Keratinocyte (primary cell): ENCODE measurements at regions not wholly inside any gene's neighbourhood (a gene's known extent, or its start where the extent isn't known, plus 50 kb on each side); places are given as distances from the start of the nearest gene placed in this dataset.

Source experiments
- DNase-seq: peaks from one replicate; pipeline ENCODE4 v3.0.0-alpha.2; 2011; ENCODE audit warnings: low read depth, missing footprints, low spot score
- FAIRE-seq: peaks from 2 replicates; lab custom pipeline; 2011; peaks lifted over from hg19 to GRCh38; lab: Jason Lieb, UNC
- H2AFZ ChIP-seq: 2 replicates; pipeline ENCODE4 v1.6.0; 2012; ENCODE audit warnings: low read length, control low read depth, inconsistent platforms; ENCODE audit not compliant: control insufficient read depth
- H3K27ac ChIP-seq: 2 replicates; pipeline ENCODE4 v1.5.1; 2011; ENCODE audit warnings: low read length; ENCODE audit not compliant: control insufficient read depth, insufficient read depth
- H3K27me3 ChIP-seq: 3 replicates; pipeline ENCODE4 v1.6.0; 2011; ENCODE audit warnings: low read length; ENCODE audit not compliant: control insufficient read depth, insufficient read depth; ENCODE audit errors: extremely low read depth
- H3K36me3 ChIP-seq, 2 experiments: 2 replicates in 1 of 2; 3 replicates in 1 of 2; pipeline ENCODE4 v1.5.1; 2011; ENCODE audit warnings: low read length in 2 of 2, mild to moderate bottlenecking in 1 of 2; ENCODE audit not compliant: control insufficient read depth in 2 of 2, insufficient read depth in 2 of 2; ENCODE audit errors: extremely low read depth in 1 of 2
- H3K4me1 ChIP-seq: 3 replicates; pipeline ENCODE4 v1.5.1; 2011; ENCODE audit warnings: low read length; ENCODE audit not compliant: control insufficient read depth, insufficient read depth; ENCODE audit errors: extremely low read depth
- H3K4me2 ChIP-seq: 3 replicates; pipeline ENCODE4 v1.6.0; 2011; ENCODE audit warnings: low read depth, low read length; ENCODE audit not compliant: control insufficient read depth, insufficient read depth; ENCODE audit errors: extremely low read depth
- H3K4me3 ChIP-seq, 3 experiments: fragments of 200-600 bp in 1 of 3; sonication (generic) in 1 of 3; 2 replicates in 2 of 3; 3 replicates in 1 of 3; pipeline ENCODE4 v1.5.1; 2011 to 2016; ENCODE audit warnings: low read length in 3 of 3, mild to moderate bottlenecking in 3 of 3, control low read depth in 2 of 3, inconsistent platforms in 1 of 3, low read depth in 1 of 3, mixed read lengths in 1 of 3, mixed run types in 1 of 3, moderate library complexity in 1 of 3; ENCODE audit not compliant: control insufficient read depth in 2 of 3, insufficient read depth in 2 of 3; ENCODE audit errors: extremely low read depth in 1 of 3
- H3K79me2 ChIP-seq: 2 replicates; pipeline ENCODE4 v1.6.0; 2012; ENCODE audit warnings: low read length; ENCODE audit not compliant: control insufficient read depth, insufficient read depth
- H3K9ac ChIP-seq: 3 replicates; pipeline ENCODE4 v1.6.0; 2011; ENCODE audit warnings: low read length; ENCODE audit not compliant: control insufficient read depth, insufficient read depth; ENCODE audit errors: extremely low read depth
- H3K9me1 ChIP-seq: 3 replicates; pipeline ENCODE4 v1.6.0; 2011; ENCODE audit warnings: low read length; ENCODE audit not compliant: control insufficient read depth, insufficient read depth; ENCODE audit errors: extremely low read depth
- H3K9me3 ChIP-seq: 2 replicates; pipeline ENCODE4 v1.5.1; 2012; ENCODE audit warnings: low read depth, low read length; ENCODE audit not compliant: control insufficient read depth
- H4K20me1 ChIP-seq: 3 replicates; pipeline ENCODE4 v1.6.0; 2011; ENCODE audit warnings: low read length; ENCODE audit not compliant: control insufficient read depth, insufficient read depth; ENCODE audit errors: extremely low read depth
- EZH2 ChIP-seq: IDR thresholded peaks from one replicate; pipeline ENCODE4 v1.6.1; 2012; ENCODE audit warnings: inconsistent platforms, mild to moderate bottlenecking, low read length, moderate library complexity
- dilution Hi-C: fragments of 300-500 bp; cut with MboI; formaldehyde crosslinking; loops from one replicate; pipeline ENCODE4 v1.7.0; 2020; ENCODE audit warnings: low sequenced_read_pairs; ENCODE audit not compliant: extremely low pct_ligation_motif_present
- TF ChIP-seq, protein P1 (sequence below), 3 experiments: IDR thresholded peaks in 1 of 3; conservative IDR thresholded peaks in 1 of 3; optimal IDR thresholded peaks in 1 of 3; 2 replicates in 2 of 3; 3 replicates in 1 of 3; pipeline versions ENCODE3 to v1.5.1; 2011; ENCODE audit warnings: low read length in 3 of 3, mild to moderate bottlenecking in 3 of 3, moderate library complexity in 2 of 3, control low read depth in 1 of 3, inconsistent platforms in 1 of 3; ENCODE audit not compliant: insufficient read depth in 2 of 3; ENCODE audit errors: extremely low read depth in 1 of 3

DNA sequence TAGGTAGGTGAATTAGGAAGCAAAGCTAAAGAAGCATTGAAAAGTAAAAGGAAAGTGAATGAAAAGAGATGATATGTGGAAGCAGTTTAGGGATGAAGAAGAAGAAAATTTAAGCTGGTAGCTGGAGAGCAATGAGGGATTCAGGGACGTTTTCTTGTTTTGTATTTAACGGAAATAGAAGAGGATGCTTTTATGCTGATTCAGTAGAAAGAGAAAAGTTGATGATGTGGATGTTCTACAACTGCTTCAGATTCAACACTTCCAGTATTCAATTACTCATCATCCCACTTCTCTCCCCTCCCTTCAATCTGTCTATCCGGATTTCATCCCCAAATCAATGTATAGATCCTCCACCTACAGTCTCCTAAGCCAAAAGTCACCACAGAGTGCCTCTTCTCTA is 448.2 kb upstream of the CCDC54 start:
- Histone ChIP-seq H3K27ac (no peak overlapping the region), H3K4me3 (no peak overlapping the region), H3K9ac (no peak overlapping the region), H3K27me3 (no peaks in the 10 kb centered on the region), H3K79me2 (no peaks in the 10 kb centered on the region), H3K4me2 (no peak overlapping the region), H4K20me1 (no peaks in the 10 kb centered on the region), H2AFZ (no peak overlapping the region), H3K4me1 (no peaks in the 10 kb centered on the region), H3K9me1 (no peaks in the 10 kb centered on the region), H3K36me3 (no peaks in the 10 kb centered on the region), H3K9me3 (no peaks in the 10 kb centered on the region)
- TF ChIP-seq, protein P1, sequence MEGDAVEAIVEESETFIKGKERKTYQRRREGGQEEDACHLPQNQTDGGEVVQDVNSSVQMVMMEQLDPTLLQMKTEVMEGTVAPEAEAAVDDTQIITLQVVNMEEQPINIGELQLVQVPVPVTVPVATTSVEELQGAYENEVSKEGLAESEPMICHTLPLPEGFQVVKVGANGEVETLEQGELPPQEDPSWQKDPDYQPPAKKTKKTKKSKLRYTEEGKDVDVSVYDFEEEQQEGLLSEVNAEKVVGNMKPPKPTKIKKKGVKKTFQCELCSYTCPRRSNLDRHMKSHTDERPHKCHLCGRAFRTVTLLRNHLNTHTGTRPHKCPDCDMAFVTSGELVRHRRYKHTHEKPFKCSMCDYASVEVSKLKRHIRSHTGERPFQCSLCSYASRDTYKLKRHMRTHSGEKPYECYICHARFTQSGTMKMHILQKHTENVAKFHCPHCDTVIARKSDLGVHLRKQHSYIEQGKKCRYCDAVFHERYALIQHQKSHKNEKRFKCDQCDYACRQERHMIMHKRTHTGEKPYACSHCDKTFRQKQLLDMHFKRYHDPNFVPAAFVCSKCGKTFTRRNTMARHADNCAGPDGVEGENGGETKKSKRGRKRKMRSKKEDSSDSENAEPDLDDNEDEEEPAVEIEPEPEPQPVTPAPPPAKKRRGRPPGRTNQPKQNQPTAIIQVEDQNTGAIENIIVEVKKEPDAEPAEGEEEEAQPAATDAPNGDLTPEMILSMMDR (optimal IDR thresholded peaks at IDR 0.05 in 1 of 3, IDR thresholded peaks at IDR 0.05 in 1 of 3, conservative IDR thresholded peaks at IDR 0.05 in 1 of 3; ENCODE audit: extremely low read depth in 1 of 3, insufficient read depth in 2 of 3, low read length in 3 of 3), result no peak
- TF ChIP-seq EZH2, result no peak
- no peak for FAIRE-seq
- DNase-seq, result no peak
- dilution Hi-C loops, result no loop called here

DNA sequence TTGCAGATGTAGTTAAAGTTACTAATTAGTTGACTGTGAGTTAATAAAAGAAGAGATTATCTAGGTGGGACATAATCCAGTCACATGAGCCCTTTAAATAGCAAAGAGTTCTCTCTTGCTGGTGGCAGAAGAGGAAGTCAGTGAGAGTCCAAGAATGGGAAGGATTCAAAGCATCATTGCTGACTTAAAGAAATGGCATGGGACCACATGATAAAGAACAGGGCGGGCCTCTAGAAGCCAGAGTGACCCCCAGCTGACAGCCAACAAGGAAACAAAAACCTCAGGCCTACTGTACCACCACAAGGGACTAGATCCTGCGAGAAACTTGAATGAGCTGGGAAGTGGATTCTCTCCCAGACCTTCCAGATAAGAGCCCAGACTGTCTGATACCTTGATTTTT is 447.2 kb upstream of the CCDC54 start:
- H3K27me3 ChIP-seq, result no peaks in the 10 kb centered on the region
- dilution Hi-C loops, result no loop called here
- FAIRE-seq, result no peak
- no peak for DNase-seq
- no peaks in the 10 kb centered on the region for H4K20me1 ChIP-seq
- H3K4me3 ChIP-seq, result no peak overlapping the region
- no peaks in the 10 kb centered on the region for H3K9me3 ChIP-seq
- no peak overlapping the region for H2AFZ ChIP-seq
- no peaks in the 10 kb centered on the region for H3K9me1 ChIP-seq
- no peak overlapping the region for H3K27ac ChIP-seq
- no peaks in the 10 kb centered on the region for H3K36me3 ChIP-seq
- H3K79me2 ChIP-seq, result no peaks in the 10 kb centered on the region
- H3K4me1 ChIP-seq, result no peaks in the 10 kb centered on the region
- H3K4me2 ChIP-seq, result no peak overlapping the region
- no peak overlapping the region for H3K9ac ChIP-seq
- TF ChIP-seq, protein P1 (optimal IDR thresholded peaks at IDR 0.05 in 1 of 3, IDR thresholded peaks at IDR 0.05 in 1 of 3, conservative IDR thresholded peaks at IDR 0.05 in 1 of 3; ENCODE audit: extremely low read depth in 1 of 3, insufficient read depth in 2 of 3, low read length in 3 of 3), result no peak
- no peak for TF ChIP-seq EZH2
